EL (cell line): ENCODE measurements at regions not wholly inside any gene's neighbourhood (a gene's known extent, or its start where the extent isn't known, plus 50 kb on each side); places are given as distances from the start of the nearest gene placed in this dataset.

Source experiments
- DNase-seq: peaks from one replicate; pipeline ENCODE4 v3.0.0-alpha.2; 2016

- no peak for DNase-seq
Observed at GRCh38 chr2:59027320-59027719, 786.2 kb upstream of the FANCL start.

GRCh38 chr2:59025157-59025757, 784.1 kb upstream of the FANCL start:
- peak; percentile 25 for DNase-seq

GRCh38 chr2:59021786-59022185, 780.7 kb upstream of the FANCL start:
- no peak for DNase-seq

GRCh38 chr2:59019566-59020159, 778.5 kb upstream of the FANCL start:
- no peak for DNase-seq

- DNase-seq: no peak
Observed at GRCh38 chr2:59018737-59019136, 777.6 kb upstream of the FANCL start.

GRCh38 chr2:59015027-59015426, 773.9 kb upstream of the FANCL start:
- no peak for DNase-seq

GRCh38 chr2:59012971-59013370, 771.8 kb upstream of the FANCL start:
- no peak for DNase-seq

GRCh38 chr2:59012234-59012633, 771.1 kb upstream of the FANCL start:
- DNase-seq: no peak

- DNase-seq: no peak
Observed at GRCh38 chr2:59008950-59009349, 767.8 kb upstream of the FANCL start.

- no peak for DNase-seq
Observed at GRCh38 chr2:59005836-59006615, 764.9 kb upstream of the FANCL start.

- no peak for DNase-seq
Observed at GRCh38 chr2:59004621-59005020, 763.5 kb upstream of the FANCL start.

- DNase-seq: no peak
Observed at GRCh38 chr2:59000796-59001195, 759.7 kb upstream of the FANCL start.

GRCh38 chr2:58992062-58992706, 751.1 kb upstream of the FANCL start:
- no peak for DNase-seq

- DNase-seq: no peak
Observed at GRCh38 chr2:58991357-58991756, 750.2 kb upstream of the FANCL start.

- DNase-seq: no peak
Observed at GRCh38 chr2:58985541-58985940, 744.4 kb upstream of the FANCL start.

- DNase-seq: no peak
Observed at GRCh38 chr2:58984731-58985130, 743.6 kb upstream of the FANCL start.

GRCh38 chr2:58983111-58983510, 742.0 kb upstream of the FANCL start:
- no peak for DNase-seq

GRCh38 chr2:58981237-58981636, 740.1 kb upstream of the FANCL start:
- DNase-seq: no peak

- no peak for DNase-seq
Observed at GRCh38 chr2:58976375-58977071, 735.4 kb upstream of the FANCL start.

- no peak for DNase-seq
Observed at GRCh38 chr2:58974881-58975280, 733.8 kb upstream of the FANCL start.

- DNase-seq: no peak
Observed at GRCh38 chr2:58974426-58974825, 733.3 kb upstream of the FANCL start.

- DNase-seq: no peak
Observed at GRCh38 chr2:58973811-58974281, 732.7 kb upstream of the FANCL start.

- no peak for DNase-seq
Observed at GRCh38 chr2:58972737-58973136, 731.6 kb upstream of the FANCL start.
